Activated CD8-positive, alpha-beta memory T cell treated with anti-CD3 and anti-CD28 coated beads for 4 hours (primary cell): ENCODE measurements at regions not wholly inside any gene's neighbourhood (a gene's known extent, or its start where the extent isn't known, plus 50 kb on each side); places are given as distances from the start of the nearest gene placed in this dataset.

Source experiments
- DNase-seq, 2 donors: peaks; one replicate each; pipeline ENCODE4 v3.0.0-alpha.2; 2020; ENCODE audit warnings: low read depth in 2 of 2

DNA sequence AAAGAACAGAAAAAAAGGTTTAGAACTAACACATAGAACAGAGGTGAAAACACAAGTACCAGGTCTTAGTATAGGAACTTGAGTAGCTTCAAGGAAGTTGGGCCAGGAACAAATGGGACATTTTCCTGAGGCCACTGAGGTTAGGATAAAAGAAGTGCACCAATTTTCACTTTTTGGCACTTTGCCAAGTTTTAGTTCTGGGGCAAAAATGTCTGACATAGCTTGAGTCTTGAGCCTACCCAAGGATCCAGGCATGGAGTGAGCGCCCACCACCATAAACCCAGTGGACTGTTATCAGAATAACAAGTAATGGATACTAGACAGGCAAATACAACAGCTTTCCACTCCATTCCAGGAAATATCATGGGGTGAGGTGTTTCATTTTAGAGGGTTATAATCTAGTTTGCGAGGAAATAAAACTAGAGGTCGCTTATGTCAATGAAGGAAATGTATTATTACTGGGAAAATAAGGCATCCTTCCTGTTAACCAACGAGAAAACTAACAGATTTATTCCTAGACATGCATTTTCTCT is 199.7 kb upstream of the HMGA2 start:
- DNase-seq, result no peak

DNA sequence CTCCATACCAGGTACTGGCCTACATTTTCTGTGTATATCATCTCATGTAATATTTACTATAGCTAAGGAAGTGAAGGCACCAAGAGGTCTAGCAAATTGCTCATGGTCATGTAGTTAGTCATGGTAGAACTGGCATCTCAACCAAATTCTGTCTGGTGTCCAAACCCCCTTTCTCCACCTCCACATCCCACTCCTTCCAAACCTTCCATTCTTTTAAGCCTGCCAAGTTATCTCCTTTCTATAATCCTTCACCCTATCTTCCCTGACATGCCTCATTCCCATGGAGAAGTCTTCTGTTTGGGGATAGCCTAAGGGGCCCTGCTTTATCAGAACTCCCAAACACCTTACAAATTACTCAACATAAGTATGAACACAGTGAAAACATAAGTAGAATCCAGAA is 196.2 kb upstream of the HMGA2 start:
- no peak for DNase-seq

DNA sequence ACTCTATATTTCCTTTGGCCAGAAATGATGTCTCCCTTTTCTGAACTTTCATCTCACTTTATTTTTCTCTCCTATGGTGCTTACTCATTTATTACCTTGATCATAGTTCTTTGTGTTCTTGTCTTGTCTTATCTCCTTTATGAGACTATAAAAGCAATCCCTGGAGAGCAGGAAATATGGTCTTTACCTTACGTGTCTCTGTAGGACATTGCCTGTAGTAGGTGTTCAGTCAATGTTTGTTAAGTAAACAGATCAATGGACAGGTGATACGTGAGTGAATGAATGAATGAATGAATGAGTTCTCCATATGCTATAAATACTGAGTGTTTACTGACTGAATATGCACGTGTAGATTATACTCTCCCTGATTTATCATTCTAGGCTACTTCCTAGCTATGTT is 193.7 kb upstream of the HMGA2 start:
- no peak for DNase-seq

DNA sequence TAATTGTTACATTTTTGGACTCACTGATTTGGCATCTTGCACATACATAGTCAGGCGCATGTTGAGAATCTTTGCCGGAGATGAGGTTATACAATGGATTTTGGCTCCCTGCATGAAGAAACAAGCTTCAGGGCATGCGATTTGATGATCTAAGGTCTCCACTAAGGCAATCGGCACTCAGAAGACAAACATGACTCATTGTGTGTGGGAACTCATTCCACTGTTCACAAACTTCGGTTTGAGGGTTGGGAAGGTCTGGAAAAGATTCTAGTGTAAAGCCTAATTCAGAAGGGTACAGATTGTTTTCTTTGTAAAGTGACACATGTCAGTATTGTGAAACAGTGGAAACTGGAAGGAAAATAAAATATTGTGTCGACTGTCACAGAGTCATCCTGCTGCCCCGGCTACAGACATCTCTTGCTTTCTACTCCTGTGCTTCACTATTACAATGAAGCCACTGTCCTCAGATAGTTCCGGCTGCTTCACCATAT is 192.6 kb upstream of the HMGA2 start:
- no peak for DNase-seq

DNA sequence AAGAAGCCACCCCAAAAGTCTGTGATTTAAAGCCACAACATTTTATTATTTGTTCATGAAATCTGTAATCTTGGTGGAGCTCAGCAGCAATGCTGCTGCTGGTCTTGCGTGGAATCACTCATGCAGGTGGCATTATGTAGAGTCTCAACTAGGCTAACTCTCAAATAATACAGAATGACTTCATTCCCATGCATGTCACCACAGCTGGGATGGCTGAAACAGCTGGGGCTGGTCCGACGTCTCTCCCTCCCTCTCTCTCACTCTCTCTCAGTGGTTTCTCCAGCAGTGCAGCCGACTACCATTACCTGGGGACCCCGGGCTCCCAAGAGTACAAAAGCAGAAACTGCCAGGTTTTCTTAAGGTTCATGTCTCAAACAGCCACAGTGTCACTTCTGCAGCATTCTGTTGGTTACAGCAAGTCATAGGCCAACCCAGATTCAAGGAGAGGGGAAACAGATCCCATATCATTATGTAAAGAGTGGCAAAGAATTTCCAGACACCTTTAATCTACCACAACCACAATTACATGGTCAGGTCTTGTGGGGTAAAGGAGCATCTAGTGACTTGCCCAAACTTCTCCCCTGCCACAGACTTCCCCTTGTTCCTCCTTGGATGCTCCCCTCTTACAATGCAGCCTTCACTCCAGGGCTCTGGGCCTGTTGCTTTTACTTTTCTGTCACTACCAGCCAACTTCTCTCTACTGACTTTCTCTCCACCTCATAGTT is 192.0 kb upstream of the HMGA2 start:
- DNase-seq, result no peak

DNA sequence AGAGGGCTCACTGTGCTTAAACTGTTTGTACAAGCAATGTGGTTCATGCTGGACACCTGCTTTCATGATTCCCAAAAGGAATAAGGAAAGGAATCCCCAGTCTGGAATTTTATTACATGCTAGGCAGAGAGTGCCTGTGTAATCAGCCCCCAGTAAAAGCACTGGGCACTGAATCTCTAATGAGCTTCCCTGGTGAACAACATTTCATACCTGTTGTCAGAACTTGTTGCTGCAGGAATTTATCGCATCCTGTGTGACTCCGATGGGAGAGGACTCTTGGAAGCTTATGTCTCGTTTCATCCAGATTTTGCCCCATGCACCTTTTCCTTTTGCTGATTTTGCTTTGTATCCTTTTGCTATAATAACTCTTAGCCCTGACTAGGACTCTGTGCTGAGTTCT is 190.2 kb upstream of the HMGA2 start:
- no peak for DNase-seq

DNA sequence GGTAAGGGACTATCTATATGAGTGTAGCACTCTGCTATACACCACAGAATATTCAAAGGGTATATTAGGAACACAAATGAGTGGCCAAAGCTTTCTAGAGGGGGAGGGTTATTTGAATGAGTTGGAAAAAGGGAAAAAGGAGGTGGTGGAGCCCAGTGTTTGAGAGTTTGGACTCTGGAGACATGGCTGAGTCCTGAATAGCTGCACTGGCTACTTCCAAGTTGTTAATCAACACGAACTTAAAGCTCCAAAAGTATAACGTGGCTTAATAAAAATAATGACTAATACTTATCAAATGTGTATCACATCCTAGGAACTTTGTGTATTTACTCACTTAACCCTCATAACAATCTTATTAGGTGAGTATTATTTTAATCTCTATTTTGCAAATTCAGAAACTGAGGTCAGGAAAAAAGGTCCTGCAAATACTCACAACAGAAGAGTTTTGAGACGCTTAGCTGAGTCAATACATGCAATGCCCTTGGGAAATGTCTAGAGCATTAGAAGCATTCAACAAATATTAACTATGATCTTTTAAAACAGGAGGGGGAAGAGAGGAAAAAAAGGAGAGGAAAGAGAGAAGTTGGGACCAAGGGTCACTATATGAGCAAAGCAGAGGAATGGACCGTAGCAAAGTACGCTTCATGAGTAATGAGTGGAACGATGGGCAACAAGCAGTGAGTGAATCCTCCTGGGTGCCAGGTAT is 189.5 kb upstream of the HMGA2 start:
- DNase-seq, result no peak

DNA sequence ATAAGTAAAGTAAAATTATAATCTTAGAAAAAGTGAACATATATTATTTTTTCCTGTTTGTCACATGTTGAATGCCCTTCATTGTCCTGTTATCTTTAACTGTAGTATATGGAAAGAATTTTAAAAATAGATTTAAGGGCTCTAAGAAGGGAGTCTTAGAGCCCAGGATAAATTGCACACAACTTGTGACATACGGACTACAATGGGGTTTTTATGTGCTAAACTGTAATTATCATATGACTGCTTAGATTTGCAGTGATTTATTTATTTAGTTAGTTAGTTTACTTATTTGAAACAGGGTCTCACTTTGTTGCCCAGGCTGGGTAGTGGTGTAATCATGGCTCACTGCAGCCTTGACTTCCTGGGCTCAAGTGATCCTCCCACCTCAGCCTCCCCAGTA is 187.8 kb upstream of the HMGA2 start:
- no peak for DNase-seq

DNA sequence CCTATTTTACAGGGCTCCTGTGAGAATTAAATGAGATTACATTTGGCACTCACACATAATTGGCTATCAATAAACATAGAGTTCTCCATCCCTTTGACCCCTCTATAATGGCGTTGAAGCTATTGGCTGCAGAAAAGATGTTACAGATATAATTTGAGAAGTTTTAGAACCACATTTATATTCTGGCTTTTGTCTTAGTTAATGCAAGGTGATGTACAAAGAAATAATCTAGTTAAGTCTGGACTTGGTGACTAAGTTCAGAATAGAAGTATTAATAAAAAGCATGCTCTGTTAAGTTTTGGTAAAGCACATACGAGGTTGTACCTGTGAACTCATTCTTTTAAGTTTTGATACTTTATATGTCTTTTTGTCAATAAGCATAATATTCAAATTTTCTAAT is 187.1 kb upstream of the HMGA2 start:
- DNase-seq, result no peak

DNA sequence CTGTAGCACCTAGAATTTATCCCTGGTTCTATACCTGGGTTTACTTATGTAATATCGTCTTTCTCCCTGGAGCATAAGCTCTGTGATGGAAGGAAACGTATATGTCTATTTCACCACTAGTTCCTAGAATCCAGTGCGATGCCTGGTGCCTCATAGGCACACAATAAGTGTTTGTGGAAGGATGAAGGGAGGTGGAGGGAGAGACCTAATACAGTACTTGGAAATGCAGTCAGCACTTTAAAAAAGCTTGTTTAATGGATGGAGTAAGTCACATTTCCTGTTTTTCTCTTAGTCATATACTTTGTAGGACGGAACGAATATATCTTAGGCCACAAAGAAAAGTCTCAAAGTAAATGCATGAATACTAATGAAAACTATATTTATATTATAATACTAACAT is 186.5 kb upstream of the HMGA2 start:
- no peak for DNase-seq

DNA sequence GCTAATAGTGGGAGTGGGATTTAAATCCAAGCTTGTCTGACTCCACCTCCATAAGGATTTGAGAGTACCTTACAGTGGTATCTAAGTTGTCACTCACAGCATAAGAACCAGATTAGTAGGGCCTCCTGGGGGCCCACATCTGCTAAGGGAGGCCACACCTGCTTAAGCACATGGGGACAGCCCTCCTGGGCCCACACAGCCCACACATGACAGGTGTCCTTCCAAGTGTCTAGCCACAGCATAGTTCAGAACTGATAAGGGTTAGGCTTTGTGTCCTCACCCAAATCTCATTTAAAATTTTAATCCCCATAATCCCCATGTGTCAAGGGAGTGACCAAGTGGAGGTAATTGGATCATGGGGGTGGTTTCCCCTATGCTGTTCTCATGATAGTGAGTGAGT is 186.0 kb upstream of the HMGA2 start:
- DNase-seq, result no peak

DNA sequence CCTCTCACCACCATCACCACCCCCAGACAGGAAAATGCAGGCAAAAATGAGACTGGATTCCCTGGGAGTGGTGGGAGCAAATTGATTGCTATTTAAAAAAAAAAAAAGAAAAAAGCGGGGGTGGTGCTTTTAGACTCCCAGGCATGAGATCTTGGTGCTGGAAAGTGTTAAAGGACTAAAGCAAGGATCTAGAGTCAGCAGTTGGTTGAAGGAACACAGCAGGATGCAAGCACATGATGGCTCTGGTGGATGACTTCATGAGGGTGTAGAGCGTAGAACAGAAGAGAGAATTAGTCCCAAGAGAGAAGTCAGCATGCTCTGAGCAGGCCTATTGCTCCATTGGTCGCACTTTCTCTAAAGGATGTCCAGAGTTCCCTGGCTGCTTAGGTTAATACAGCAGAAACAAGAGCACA is 183.8 kb upstream of the HMGA2 start:
- DNase-seq, result no peak

DNA sequence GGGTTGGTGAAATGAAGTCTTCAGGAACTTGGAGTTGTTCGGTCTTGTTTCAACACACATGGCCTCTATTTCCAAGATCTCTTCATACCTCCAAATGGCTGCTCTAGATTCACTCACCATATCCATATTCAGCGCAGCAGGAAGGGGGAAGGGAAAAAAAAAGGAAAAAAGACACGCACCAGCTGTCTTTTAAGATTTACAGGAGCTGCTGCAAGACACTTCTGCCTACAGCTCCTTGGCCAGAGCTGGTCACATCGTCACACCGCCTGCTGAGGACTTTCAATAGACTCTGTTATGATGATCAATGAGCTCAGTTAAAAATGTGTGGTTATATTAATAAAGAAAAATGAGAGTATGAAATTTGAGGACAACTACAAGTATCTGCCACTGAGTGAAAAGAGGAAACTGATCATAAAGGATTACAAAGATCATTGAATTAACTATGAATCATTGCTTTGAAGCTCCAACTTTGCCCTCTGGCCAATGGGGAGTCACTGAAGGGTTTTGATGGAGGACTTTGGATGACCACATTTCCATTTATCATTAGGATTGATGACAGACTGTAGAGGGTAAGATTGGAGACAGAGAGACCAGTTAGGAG is 182.1 kb upstream of the HMGA2 start:
- DNase-seq, result no peak

DNA sequence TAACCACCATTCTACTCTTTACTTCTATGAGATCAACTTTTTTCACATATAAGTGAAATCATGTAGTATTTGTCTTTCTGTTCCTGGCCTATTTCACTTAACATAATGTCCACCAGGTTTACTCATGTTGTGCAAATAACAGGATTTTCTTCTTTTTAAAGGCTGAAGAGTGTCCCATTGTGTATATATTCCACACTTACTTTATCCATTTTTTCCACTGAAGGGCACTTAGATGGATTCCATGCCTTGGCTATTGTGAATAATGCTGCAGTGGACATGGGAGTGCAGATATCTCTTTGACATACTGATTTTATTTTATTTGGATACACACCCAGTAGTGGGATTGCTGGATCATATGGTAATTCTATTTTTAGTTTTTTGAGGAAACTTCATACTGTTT is 181.1 kb upstream of the HMGA2 start:
- no peak for DNase-seq

DNA sequence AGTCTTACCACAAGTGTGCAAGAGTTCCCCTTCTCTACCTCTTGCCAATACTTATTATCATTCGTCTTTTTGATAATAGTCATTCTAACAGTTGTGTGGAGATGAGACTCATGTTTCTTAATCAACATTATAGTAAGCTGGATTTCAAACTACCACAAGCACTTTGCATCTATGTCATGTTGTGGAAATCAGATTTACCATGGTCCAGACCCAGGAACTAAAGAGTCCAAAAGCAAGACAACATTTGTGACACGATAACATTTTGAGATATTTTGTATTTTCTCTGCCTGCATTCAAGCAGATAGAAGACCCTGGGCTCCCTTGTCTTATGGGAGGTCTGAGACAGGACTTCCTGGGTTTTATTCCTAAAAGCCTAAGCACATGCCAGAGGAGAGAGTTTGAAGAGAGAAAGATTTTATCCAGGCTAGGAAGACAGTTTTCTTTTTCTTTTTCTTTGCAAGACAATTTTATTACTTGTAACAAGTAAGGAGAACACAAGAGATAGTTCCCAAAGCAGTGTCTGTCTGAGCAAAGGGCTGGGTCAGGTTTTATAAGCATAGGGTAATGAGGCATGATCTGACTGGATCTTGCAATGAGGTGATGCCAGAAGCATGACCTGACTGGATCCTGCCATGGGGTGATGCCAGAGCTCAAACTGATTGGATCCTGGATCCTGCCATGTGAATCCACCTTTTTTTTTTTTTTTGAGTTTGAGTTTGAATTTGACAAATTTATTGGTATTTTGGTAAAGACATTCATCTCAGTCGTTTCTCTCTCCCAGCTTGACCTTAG is 180.5 kb upstream of the HMGA2 start:
- DNase-seq, result no peak

DNA sequence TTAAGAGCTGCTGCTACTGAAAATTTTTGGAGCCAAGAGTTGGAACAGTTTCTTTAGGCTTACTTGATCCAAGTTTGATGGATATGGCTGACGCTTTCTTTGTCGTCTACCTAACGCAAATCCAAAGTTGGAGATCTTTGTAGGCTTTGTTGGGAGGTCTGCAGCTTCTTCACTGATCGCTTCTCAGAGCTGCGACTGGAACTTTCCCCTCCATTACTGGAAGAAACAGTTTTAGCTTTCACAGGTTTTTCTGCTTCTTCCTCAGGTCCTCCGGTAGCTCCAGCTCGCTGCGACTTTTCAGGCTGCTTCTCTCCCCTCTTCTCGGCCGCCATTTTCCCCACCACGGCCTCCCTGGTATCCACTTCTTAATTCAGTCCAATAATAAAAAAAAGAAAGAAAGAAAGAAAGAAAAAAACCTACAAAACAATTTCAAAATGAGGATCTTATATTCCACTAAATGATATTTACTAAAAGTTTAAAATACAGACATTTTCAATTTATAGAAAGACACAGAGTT is 178.1 kb upstream of the HMGA2 start:
- DNase-seq, result no peak

DNA sequence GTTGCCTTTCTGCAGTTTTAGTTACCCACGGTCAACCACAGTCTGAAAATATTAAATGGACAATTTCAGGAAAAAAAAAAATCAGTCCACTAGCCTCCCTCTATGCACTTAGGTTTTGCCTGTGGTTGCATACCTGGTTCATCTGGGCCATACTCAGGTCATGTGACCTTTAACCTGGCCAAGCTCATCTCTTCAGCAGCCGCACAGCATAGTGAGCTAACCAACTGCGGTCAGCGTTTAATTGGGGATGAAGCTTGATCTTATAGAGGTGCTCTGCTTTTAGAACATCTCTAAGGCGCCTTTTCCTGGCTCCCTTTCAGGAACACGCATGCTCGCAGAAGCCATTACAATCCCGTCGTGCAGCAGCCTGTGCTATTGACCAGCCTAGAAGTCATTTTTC is 177.2 kb upstream of the HMGA2 start:
- no peak for DNase-seq

DNA sequence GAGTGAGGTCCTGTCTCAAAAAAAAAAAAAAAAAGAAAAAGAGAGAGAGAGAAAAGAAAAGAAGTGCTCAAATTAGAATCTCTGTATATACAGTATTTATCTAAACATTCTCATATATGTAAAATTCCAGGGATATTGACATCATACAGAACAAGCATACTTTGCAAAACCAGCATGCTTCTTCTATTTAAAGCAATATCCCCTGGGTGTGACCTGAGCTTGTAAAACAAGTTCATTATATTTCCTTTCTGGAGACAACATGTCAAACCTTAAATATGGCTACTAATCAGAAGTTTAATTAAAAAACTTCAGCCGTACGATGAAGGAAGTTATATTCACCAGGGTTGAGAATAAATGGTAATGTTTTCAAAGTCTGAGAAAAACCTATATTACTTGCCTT is 175.8 kb upstream of the HMGA2 start:
- no peak for DNase-seq

DNA sequence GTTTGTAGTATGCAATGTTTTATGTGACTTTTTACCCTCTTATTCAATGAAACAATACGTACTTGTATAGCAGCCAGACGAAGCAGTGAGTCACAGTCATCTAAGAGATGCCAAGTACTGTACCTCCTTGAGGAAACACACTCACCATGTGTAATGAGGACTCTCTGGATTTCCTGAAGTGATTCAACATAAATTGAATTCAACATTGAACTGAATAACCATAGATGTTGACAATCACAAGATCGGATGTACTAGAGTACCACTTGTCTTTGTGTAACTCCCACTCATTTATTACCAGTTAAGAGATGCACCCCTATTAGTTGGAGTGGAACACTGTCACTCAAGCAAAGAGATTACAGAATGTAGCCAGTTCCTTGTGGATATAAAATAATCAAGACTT is 175.2 kb upstream of the HMGA2 start:
- no peak for DNase-seq

DNA sequence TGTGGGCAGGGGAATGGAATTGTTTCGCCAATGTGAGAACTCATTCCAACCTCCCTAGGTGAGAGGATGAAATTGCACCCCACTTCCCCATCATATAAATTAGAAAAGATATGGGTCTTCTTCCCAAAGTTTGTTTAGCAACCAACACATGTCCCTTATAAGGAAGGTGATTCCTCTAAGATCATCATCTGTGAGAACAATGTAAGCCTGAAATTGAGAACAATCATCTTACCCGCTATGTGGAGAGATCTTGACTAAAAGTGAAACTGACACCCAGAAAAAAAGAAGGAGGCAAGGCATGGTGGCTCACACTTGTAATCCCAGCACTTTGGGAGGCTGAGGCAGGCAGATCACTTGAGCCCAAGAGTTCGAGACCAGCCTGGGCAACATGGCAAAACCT is 173.2 kb upstream of the HMGA2 start:
- DNase-seq, result no peak

DNA sequence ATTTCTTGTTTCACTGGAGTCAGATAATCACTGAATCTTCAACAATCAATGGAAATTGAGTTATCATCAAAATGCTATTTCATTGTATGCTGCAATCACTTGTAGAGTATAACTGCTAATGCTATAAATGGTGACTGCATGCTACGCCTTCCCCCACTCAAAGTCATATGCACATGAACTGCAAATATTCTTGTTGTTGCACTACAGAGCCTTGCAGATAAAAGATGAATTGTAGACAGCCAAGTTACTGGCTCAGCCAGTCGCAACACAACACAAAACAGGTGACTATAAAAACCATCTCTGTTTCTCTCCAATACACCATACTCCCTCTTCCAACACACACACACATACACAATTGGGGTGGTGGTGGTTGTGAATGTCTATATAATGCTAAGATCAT is 171.0 kb upstream of the HMGA2 start:
- no peak for DNase-seq
